ENCODE measurements at regions not wholly inside any gene's neighbourhood (a gene's known extent, or its start where the extent isn't known, plus 50 kb on each side); places are given as distances from the start of the nearest gene placed in this dataset.

DNA sequence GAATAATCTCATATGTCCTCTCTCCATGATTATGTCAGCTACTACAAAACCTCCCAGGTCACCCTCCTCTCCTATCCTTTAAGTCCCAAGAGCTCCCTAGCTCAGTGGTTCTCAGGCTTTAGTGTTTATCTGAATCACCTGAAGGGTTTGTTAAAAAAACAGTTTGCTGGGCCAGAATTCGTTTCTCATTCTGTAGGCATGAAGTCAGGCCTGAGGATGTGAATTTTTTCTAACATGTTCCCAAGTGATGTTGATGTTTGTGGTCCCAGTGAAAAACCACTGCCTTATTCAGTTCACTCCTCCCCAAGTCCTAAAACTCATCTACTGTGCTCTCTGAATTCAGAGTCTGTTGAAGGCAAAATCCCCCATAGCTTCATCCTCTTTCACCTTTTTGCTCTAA lies 241.4 kb downstream of the ETNK1 start:
- H3K27ac ChIP-seq: no peak overlapping the region
- TF ChIP-seq, protein P1, sequence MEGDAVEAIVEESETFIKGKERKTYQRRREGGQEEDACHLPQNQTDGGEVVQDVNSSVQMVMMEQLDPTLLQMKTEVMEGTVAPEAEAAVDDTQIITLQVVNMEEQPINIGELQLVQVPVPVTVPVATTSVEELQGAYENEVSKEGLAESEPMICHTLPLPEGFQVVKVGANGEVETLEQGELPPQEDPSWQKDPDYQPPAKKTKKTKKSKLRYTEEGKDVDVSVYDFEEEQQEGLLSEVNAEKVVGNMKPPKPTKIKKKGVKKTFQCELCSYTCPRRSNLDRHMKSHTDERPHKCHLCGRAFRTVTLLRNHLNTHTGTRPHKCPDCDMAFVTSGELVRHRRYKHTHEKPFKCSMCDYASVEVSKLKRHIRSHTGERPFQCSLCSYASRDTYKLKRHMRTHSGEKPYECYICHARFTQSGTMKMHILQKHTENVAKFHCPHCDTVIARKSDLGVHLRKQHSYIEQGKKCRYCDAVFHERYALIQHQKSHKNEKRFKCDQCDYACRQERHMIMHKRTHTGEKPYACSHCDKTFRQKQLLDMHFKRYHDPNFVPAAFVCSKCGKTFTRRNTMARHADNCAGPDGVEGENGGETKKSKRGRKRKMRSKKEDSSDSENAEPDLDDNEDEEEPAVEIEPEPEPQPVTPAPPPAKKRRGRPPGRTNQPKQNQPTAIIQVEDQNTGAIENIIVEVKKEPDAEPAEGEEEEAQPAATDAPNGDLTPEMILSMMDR (IDR thresholded peaks at IDR 0.05): no peak

DNA sequence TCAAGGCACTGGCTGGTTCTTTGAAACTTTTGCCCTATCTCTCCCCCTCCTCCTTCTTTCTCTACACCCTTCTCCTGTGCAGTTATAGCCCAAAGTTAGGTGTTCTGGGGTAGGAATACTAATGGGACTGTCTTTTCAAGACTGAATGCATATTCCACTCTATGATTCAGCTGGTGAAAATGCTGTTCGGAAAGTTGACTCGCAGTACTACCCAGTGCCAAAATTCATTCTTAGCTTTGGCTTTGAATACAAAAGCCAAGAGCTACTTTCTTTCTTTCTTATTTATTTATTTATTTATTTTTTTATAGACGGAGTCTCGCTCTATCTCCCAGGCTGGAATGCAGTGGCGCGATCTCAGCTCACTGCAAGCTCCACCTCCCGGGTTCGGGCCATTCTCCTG lies 249.2 kb downstream of the ETNK1 start:
- no peak overlapping the region for H3K27ac ChIP-seq
- TF ChIP-seq, protein P1 (IDR thresholded peaks at IDR 0.05): no peak

DNA sequence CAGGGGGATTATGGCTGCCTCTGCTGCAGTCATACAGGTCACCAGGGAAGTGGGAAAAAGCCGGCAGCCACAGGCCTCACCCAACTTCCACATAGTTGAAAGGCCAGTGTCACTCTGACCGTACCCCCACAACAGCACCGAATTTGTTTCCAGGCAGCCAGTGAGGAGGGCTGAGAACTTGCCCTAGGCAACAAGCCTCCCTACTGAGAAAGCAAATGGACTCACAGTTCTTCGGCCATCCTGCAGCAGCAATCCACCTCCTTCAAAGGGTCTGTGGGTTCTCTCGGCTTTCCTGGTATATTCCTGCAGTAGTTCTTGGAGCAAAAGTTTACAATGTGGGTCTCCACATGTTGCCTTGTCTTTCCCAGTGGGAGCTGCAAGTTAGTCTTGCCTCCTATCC lies 251.3 kb downstream of the ETNK1 start:
- no peak for TF ChIP-seq ZFX (IDR thresholded peaks at IDR 0.05; ENCODE audit: borderline replicate concordance)
- TF ChIP-seq, protein P1 (IDR thresholded peaks at IDR 0.05): no peak

DNA sequence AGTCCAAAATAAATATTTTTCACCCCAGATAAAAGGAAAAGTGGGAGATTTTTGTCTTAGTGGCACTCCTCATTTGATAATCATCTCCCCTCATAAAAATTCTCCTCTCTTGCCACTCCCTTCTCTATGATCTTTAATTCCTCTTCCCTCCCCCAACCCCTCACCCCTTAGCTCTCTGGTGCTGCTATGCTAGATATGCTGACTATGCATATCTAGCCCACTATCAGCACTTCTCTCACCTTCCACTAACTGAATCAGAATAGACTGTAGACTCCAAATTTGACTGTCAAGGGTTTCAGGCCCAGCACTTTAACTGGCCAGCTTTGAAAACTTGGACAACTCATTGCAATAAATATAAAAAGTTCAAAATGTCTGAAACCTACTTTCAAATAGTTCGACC lies 254.2 kb downstream of the ETNK1 start:
- TF ChIP-seq ZFX (IDR thresholded peaks at IDR 0.05; ENCODE audit: borderline replicate concordance): no peak
- TF ChIP-seq, protein P1 (IDR thresholded peaks at IDR 0.05): no peak

More for the DNA sequence above, 251.3 kb downstream of the ETNK1 start:
- no peak overlapping the region for H3K27ac ChIP-seq

DNA sequence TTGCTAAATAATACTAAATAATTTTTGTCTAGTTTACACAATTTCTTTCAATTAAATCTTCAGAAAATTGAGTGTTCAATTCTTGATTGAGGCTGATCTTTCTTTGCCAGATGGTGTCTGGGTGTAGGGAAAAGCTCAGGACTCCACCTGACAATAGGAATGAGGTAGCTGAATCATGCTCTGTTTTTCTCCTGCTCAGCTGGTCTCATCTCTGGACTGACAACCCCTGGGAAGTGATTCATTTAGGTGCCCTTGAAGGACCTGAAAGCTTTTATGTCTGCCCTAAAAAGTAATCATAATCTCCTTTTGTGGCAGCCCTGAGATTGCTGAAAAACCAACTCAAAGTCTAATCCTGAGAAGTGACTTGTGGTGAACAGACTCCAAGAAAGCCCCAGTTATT lies 255.4 kb downstream of the ETNK1 start:
- TF ChIP-seq ZFX (IDR thresholded peaks at IDR 0.05; ENCODE audit: borderline replicate concordance): no peak
- TF ChIP-seq, protein P1 (IDR thresholded peaks at IDR 0.05): no peak
- no peak overlapping the region for H3K27ac ChIP-seq

More for the DNA sequence above, 254.2 kb downstream of the ETNK1 start:
- no peak overlapping the region for H3K27ac ChIP-seq

DNA sequence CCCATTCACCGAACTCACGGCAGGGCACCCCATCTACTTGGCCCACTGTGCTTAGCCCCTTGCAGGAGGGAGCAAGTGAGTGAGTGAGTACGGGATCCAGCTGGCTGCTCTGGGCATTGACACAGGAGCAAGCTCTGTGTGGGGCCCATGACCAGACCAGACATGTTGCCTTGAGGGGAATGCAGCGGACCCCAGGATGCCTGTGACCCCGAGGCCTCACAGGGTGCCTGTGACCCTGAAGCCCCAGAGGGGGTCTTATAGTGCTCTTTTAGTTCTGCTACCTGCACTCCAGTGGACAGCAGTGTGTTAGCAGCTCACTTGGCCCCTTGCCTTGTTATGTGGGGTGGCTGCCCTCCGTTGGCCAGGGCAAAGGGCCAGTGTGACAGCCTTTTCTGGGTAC lies 255.8 kb downstream of the ETNK1 start:
- no peak overlapping the region for H3K27ac ChIP-seq
- TF ChIP-seq, protein P1 (IDR thresholded peaks at IDR 0.05): no peak
- TF ChIP-seq ZFX (IDR thresholded peaks at IDR 0.05; ENCODE audit: borderline replicate concordance): no peak

DNA sequence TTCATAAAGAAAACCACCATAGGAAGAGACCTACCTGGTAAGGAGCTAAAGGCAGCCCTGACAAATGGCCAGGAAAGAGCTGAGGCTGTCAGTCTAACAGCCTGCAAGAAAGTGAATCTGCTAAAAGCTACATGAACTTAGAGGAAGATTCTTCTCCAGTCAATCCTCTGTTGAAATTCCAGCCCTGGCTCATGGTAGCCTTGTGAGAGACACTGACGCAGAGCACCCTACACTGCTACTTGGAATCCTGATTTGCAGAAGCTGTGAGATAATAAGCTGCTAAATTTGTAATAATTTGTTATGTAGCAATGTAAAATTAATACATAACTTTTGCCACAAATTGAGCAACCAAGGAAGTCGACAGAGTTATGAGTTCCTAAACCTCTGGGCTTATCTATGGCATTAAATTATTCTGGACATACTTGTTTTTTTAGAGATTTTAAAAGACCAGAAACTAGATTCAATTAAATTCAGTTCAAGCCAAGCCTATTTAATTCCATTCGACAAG lies 257.0 kb downstream of the ETNK1 start:
- TF ChIP-seq, protein P1 (IDR thresholded peaks at IDR 0.05): no peak
- TF ChIP-seq ZFX (IDR thresholded peaks at IDR 0.05; ENCODE audit: borderline replicate concordance): no peak
- H3K27ac ChIP-seq: no peak overlapping the region

All from 22Rv1 (cell line).